ENCODE measurements at regions not wholly inside any gene's neighbourhood (a gene's known extent, or its start where the extent isn't known, plus 50 kb on each side); places are given as distances from the start of the nearest gene placed in this dataset.
"Not testable (repeated sequence)": the region's sequence is repeated elsewhere in the genome, so short reads cannot be mapped to it uniquely, and the experiment has no call there.

- H3K36me3 ChIP-seq (ENCODE audit: control insufficient read depth in 1 of 2, insufficient read depth in 2 of 2, low read length in 2 of 2); H3K18ac ChIP-seq (ENCODE audit: low read length); H3K4me1 ChIP-seq (ENCODE audit: control insufficient read depth in 1 of 2, insufficient read depth in 2 of 2, low read length in 2 of 2); H3K4me3 ChIP-seq (ENCODE audit: low read depth, low read length); H2BK120ac ChIP-seq (ENCODE audit: insufficient read depth, low read length, poor library complexity); H3K79me2 ChIP-seq (ENCODE audit: control insufficient read depth, insufficient read depth, low read length, poor library complexity); H3K27ac ChIP-seq (ENCODE audit: low read depth, low read length); H2AK5ac ChIP-seq (ENCODE audit: low read length); H3K23ac ChIP-seq (ENCODE audit: low read length); H4K12ac ChIP-seq (ENCODE audit: low read depth, low read length); H2BK12ac ChIP-seq (ENCODE audit: low read length); H4K91ac ChIP-seq (ENCODE audit: low read depth, low read length); H3K14ac ChIP-seq (ENCODE audit: low read length); H3K9me3 ChIP-seq (ENCODE audit: insufficient read depth, low read depth, low read length); H3K4ac ChIP-seq (ENCODE audit: low read depth, low read length); H4K8ac ChIP-seq (ENCODE audit: low read depth, low read length); H3K79me1 ChIP-seq (ENCODE audit: low read length); H3K9ac ChIP-seq (ENCODE audit: low read length); H2AFZ ChIP-seq (ENCODE audit: insufficient read depth, low read length, poor library complexity); H2BK5ac ChIP-seq (ENCODE audit: low read depth, low read length, poor library complexity); H3K27me3 ChIP-seq (ENCODE audit: insufficient read depth, low read length); H3K4me2 ChIP-seq (ENCODE audit: low read length); DNase-seq: not testable (repeated sequence)
- no CpG with 5 or more reads among the region's 5 CpGs for WGBS (ENCODE audit: extremely low coverage, insufficient coverage, insufficient read length)
These were observed 253.3 kb downstream of the BCL2L11 start for GRCh38 chr2:111373989-111374388.

DNA sequence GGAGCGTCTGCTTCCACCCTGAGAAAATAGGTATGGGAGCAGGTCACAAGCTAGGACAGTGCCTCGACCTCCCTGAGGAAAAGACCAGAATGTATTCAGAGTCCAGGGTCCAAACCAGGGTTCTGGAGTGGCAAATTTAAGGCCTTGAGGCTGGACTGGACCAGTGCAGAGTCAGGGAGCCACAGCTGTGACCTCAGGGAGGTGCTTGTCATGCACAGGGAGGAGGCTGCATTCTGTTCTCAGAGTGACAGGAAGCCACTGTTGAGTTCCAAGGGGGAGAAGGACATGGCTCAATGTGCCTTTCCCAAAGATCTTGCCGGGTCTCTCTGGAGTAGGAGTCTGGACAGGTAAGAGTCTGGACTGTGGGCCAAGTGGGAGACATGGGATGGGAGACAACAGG is 254.0 kb downstream of the BCL2L11 start:
- not testable (repeated sequence) for H2AK5ac ChIP-seq (ENCODE audit: low read length); H3K36me3 ChIP-seq (ENCODE audit: control insufficient read depth in 1 of 2, insufficient read depth in 2 of 2, low read length in 2 of 2); H2AFZ ChIP-seq (ENCODE audit: insufficient read depth, low read length, poor library complexity); H3K4me3 ChIP-seq (ENCODE audit: low read depth, low read length); H3K4me2 ChIP-seq (ENCODE audit: low read length); H3K9ac ChIP-seq (ENCODE audit: low read length); H2BK12ac ChIP-seq (ENCODE audit: low read length); H3K79me1 ChIP-seq (ENCODE audit: low read length); H3K27me3 ChIP-seq (ENCODE audit: insufficient read depth, low read length); H3K18ac ChIP-seq (ENCODE audit: low read length); H3K23ac ChIP-seq (ENCODE audit: low read length); DNase-seq; H3K4me1 ChIP-seq (ENCODE audit: control insufficient read depth in 1 of 2, insufficient read depth in 2 of 2, low read length in 2 of 2); H4K12ac ChIP-seq (ENCODE audit: low read depth, low read length); H2BK5ac ChIP-seq (ENCODE audit: low read depth, low read length, poor library complexity); H4K91ac ChIP-seq (ENCODE audit: low read depth, low read length); H3K27ac ChIP-seq (ENCODE audit: low read depth, low read length); H3K9me3 ChIP-seq (ENCODE audit: insufficient read depth, low read depth, low read length); H3K14ac ChIP-seq (ENCODE audit: low read length); H3K79me2 ChIP-seq (ENCODE audit: control insufficient read depth, insufficient read depth, low read length, poor library complexity); H4K8ac ChIP-seq (ENCODE audit: low read depth, low read length); H3K4ac ChIP-seq (ENCODE audit: low read depth, low read length); H2BK120ac ChIP-seq (ENCODE audit: insufficient read depth, low read length, poor library complexity)
- no CpG with 5 or more reads among the region's 3 CpGs for WGBS (ENCODE audit: extremely low coverage, insufficient coverage, insufficient read length)

DNA sequence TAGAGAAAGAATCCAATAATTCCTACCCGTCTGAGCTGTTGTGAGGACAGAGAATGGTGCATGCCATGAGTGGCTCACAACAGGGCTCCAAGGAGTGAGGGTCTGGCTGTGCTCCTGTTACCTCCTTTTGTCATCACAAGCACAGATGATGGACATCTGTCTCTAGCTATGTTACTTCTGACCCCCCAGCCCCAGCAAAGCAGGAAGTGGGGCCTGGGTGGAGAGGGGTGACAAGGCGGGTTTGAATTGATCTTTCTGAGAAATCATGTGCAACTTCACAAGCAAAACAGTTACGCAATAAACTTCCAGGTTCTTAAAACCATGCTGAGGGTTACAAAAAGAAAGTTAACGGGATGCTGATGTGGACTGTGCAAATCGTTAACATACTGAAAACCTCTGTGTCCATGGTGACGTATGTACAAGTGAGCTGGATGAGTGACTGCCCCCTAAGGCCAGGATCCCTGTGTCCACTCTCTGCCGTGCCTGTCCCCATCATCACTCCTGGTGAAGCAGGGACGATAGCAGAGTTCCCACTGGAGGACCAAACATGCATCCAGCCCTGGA is 254.7 kb downstream of the BCL2L11 start:
- H3K27ac ChIP-seq (ENCODE audit: low read depth, low read length); H3K9ac ChIP-seq (ENCODE audit: low read length); H3K14ac ChIP-seq (ENCODE audit: low read length); H2BK5ac ChIP-seq (ENCODE audit: low read depth, low read length, poor library complexity); H2AFZ ChIP-seq (ENCODE audit: insufficient read depth, low read length, poor library complexity); H3K79me1 ChIP-seq (ENCODE audit: low read length); H3K79me2 ChIP-seq (ENCODE audit: control insufficient read depth, insufficient read depth, low read length, poor library complexity); H3K9me3 ChIP-seq (ENCODE audit: insufficient read depth, low read depth, low read length); DNase-seq; H3K4me2 ChIP-seq (ENCODE audit: low read length); H3K4me1 ChIP-seq (ENCODE audit: control insufficient read depth in 1 of 2, insufficient read depth in 2 of 2, low read length in 2 of 2); H3K4me3 ChIP-seq (ENCODE audit: low read depth, low read length); H3K36me3 ChIP-seq (ENCODE audit: control insufficient read depth in 1 of 2, insufficient read depth in 2 of 2, low read length in 2 of 2); H3K23ac ChIP-seq (ENCODE audit: low read length); H2AK5ac ChIP-seq (ENCODE audit: low read length); H4K12ac ChIP-seq (ENCODE audit: low read depth, low read length); H3K27me3 ChIP-seq (ENCODE audit: insufficient read depth, low read length); H3K18ac ChIP-seq (ENCODE audit: low read length); H2BK12ac ChIP-seq (ENCODE audit: low read length); H4K8ac ChIP-seq (ENCODE audit: low read depth, low read length); H4K91ac ChIP-seq (ENCODE audit: low read depth, low read length); H3K4ac ChIP-seq (ENCODE audit: low read depth, low read length): not testable (repeated sequence)
- peak overlapping the region; percentile 43 for H2BK120ac ChIP-seq (ENCODE audit: insufficient read depth, low read length, poor library complexity)
- no CpG with 5 or more reads among the region's 8 CpGs for WGBS (ENCODE audit: extremely low coverage, insufficient coverage, insufficient read length)

GRCh38 chr2:111376272-111376970 is 255.7 kb downstream of the BCL2L11 start:
- peak overlapping the region; percentile 35 for H4K91ac ChIP-seq (ENCODE audit: low read depth, low read length)
- H3K23ac ChIP-seq (ENCODE audit: low read length); H2AFZ ChIP-seq (ENCODE audit: insufficient read depth, low read length, poor library complexity); H4K8ac ChIP-seq (ENCODE audit: low read depth, low read length); H3K79me1 ChIP-seq (ENCODE audit: low read length); H3K4ac ChIP-seq (ENCODE audit: low read depth, low read length); H3K27me3 ChIP-seq (ENCODE audit: insufficient read depth, low read length); H3K18ac ChIP-seq (ENCODE audit: low read length); H3K4me1 ChIP-seq (ENCODE audit: control insufficient read depth in 1 of 2, insufficient read depth in 2 of 2, low read length in 2 of 2); H3K36me3 ChIP-seq (ENCODE audit: control insufficient read depth in 1 of 2, insufficient read depth in 2 of 2, low read length in 2 of 2); H2AK5ac ChIP-seq (ENCODE audit: low read length); H2BK120ac ChIP-seq (ENCODE audit: insufficient read depth, low read length, poor library complexity); H3K4me2 ChIP-seq (ENCODE audit: low read length); H2BK5ac ChIP-seq (ENCODE audit: low read depth, low read length, poor library complexity); H3K79me2 ChIP-seq (ENCODE audit: control insufficient read depth, insufficient read depth, low read length, poor library complexity); H4K12ac ChIP-seq (ENCODE audit: low read depth, low read length); H2BK12ac ChIP-seq (ENCODE audit: low read length); H3K9me3 ChIP-seq (ENCODE audit: insufficient read depth, low read depth, low read length); H3K4me3 ChIP-seq (ENCODE audit: low read depth, low read length); H3K14ac ChIP-seq (ENCODE audit: low read length); H3K9ac ChIP-seq (ENCODE audit: low read length); DNase-seq: not testable (repeated sequence)
- no CpG with 5 or more reads among the region's 9 CpGs for WGBS (ENCODE audit: extremely low coverage, insufficient coverage, insufficient read length)
- H3K27ac ChIP-seq (ENCODE audit: low read depth, low read length) = peak overlapping the region; percentile 47
